ENCODE measurements at regions not wholly inside any gene's neighbourhood (a gene's known extent, or its start where the extent isn't known, plus 50 kb on each side); places are given as distances from the start of the nearest gene placed in this dataset.
"Not testable (repeated sequence)": the region's sequence is repeated elsewhere in the genome, so short reads cannot be mapped to it uniquely, and the experiment has no call there.

DNA sequence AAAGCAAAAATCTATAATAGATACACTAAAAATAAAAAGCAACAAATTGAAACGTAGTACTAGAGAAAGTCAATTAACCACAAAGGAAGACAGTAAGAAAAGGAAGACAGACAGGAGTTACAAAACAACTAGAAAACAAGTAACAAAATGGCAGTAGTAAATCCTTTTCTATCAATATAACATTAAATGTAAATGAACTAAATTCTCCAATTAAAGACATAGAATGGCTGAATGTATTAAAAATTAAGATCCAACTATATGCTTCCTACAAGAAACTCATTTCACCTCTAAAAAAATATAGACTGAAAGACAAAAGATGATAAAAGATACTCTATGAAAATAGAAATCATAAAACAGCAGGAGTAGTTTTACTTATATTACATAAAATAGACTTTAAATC lies 79.1 kb downstream of the CTH start:
- H3K36me3 ChIP-seq (ENCODE audit: control insufficient read depth, insufficient read depth, low read length), result no peaks in the 10 kb centered on the region
- H3K4me3 ChIP-seq (ENCODE audit: low read depth, low read length), result no peak overlapping the region
- H3K4me1 ChIP-seq (ENCODE audit: control insufficient read depth, insufficient read depth, low read length), result no peaks in the 10 kb centered on the region

DNA sequence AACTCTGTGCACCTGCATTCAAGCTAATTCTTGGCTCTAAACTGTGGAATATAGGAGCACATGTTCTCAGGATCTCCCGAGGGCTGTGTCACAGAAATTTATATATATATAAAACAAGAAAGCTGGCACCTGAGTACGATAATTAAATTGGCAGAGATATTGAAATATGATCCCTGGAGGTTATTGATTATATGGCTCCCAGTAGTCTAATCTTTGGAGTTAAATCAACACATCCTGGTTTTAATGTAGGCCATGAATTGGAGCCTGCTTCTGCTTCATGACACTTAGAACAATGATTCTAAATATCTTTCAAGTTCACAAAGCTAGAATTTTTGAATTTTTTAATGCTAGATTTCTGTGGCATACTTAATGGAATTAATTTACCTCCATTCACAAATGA lies 84.3 kb downstream of the CTH start:
- Histone ChIP-seq H3K4me1 (ENCODE audit: control insufficient read depth, insufficient read depth, low read length) (no peaks in the 10 kb centered on the region), H3K36me3 (ENCODE audit: control insufficient read depth, insufficient read depth, low read length) (no peaks in the 10 kb centered on the region), H3K9me3 (ENCODE audit: control insufficient read depth, insufficient read depth, low read length) (no peaks in the 10 kb centered on the region)

More for the DNA sequence above, 79.1 kb downstream of the CTH start:
- H3K9me3 ChIP-seq (ENCODE audit: control insufficient read depth, insufficient read depth, low read length), result no peaks in the 10 kb centered on the region
- no peaks in the 10 kb centered on the region for H3K27me3 ChIP-seq (ENCODE audit: control insufficient read depth, insufficient read depth, low read length)
- no peak overlapping the region for H3K27ac ChIP-seq (ENCODE audit: low read depth, low read length)
- H3K9ac ChIP-seq (ENCODE audit: low read depth, low read length), result no peak overlapping the region

DNA sequence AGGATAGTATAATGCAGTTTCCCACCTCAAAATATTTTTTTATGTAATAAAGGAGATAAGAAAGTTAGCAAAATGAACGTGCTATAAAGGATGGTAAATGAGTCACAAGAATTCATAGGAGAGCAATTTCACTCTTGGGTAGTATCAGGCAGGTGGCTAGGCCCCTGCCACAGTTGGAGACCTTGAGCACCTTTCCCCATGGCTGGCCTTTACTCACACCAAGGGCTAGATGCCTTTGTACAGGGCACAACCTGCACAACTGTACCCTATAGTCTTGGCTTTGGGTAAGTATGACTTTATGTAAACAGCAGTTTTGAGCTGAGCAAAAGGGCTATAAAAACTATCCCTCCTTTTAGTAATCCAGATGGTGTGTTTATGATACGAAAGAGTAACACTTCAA lies 85.1 kb downstream of the CTH start:
- Histone ChIP-seq H3K27ac (ENCODE audit: low read depth, low read length) (no peak overlapping the region), H3K27me3 (ENCODE audit: control insufficient read depth, insufficient read depth, low read length) (no peaks in the 10 kb centered on the region)

More for the DNA sequence above, 84.3 kb downstream of the CTH start:
- no peak overlapping the region for H3K27ac ChIP-seq (ENCODE audit: low read depth, low read length)
- H3K4me3 ChIP-seq (ENCODE audit: low read depth, low read length), result no peak overlapping the region
- no peak overlapping the region for H3K9ac ChIP-seq (ENCODE audit: low read depth, low read length)
- no peaks in the 10 kb centered on the region for H3K27me3 ChIP-seq (ENCODE audit: control insufficient read depth, insufficient read depth, low read length)

DNA sequence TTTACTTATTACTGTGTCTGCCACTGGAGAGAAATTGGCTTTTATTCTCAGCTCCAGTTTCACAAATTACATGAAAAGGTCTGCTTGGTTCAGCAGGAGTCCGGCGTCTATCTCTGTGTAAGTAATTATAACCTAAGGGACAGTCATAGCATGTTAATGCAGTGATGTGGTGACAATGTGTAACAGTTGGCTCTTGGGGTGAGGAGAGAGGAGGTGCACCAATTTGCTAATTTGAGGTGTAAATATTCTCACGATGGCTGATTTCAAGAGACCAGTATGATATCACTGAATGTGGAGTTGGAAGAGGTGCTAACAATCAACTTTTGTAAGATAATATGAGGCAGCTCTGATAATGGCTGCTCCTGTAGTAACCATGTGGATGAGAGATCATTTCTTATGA lies 86.1 kb downstream of the CTH start:
- Histone ChIP-seq H3K9ac (ENCODE audit: low read depth, low read length) (no peak overlapping the region), H3K27ac (ENCODE audit: low read depth, low read length) (no peak overlapping the region), H3K4me1 (ENCODE audit: control insufficient read depth, insufficient read depth, low read length) (no peaks in the 10 kb centered on the region), H3K36me3 (ENCODE audit: control insufficient read depth, insufficient read depth, low read length) (no peaks in the 10 kb centered on the region), H3K27me3 (ENCODE audit: control insufficient read depth, insufficient read depth, low read length) (no peaks in the 10 kb centered on the region), H3K4me3 (ENCODE audit: low read depth, low read length) (no peak overlapping the region), H3K9me3 (ENCODE audit: control insufficient read depth, insufficient read depth, low read length) (no peaks in the 10 kb centered on the region)

More for the DNA sequence above, 85.1 kb downstream of the CTH start:
- Histone ChIP-seq H3K9ac (ENCODE audit: low read depth, low read length) (no peak overlapping the region), H3K4me3 (ENCODE audit: low read depth, low read length) (no peak overlapping the region), H3K4me1 (ENCODE audit: control insufficient read depth, insufficient read depth, low read length) (no peaks in the 10 kb centered on the region), H3K36me3 (ENCODE audit: control insufficient read depth, insufficient read depth, low read length) (no peaks in the 10 kb centered on the region), H3K9me3 (ENCODE audit: control insufficient read depth, insufficient read depth, low read length) (no peaks in the 10 kb centered on the region)

DNA sequence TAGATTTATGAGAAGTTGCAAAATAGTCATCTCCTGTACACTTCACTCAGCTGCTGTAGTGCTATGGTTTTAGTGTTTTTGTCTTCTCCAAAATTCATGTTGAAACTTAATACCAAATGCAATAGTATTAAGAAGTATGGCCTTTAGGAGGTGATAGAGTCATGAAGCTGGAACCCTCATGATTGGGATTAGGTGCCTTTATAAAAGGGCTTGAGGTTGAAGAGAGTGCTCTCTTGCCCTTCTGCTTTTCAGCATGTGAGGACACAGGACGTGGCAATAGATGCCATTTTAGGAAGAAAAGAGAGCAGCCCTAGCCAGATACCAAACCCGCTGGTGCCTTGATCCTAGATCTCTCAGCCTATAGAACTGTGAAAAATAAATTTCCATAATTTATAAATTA lies 87.6 kb downstream of the CTH start:
- H3K27ac ChIP-seq (ENCODE audit: low read depth, low read length), result no peak overlapping the region
- no peaks in the 10 kb centered on the region for H3K4me1 ChIP-seq (ENCODE audit: control insufficient read depth, insufficient read depth, low read length)
- H3K9me3 ChIP-seq (ENCODE audit: control insufficient read depth, insufficient read depth, low read length), result no peaks in the 10 kb centered on the region
- H3K9ac ChIP-seq (ENCODE audit: low read depth, low read length), result no peak overlapping the region
- no peaks in the 10 kb centered on the region for H3K36me3 ChIP-seq (ENCODE audit: control insufficient read depth, insufficient read depth, low read length)
- H3K4me3 ChIP-seq (ENCODE audit: low read depth, low read length), result no peak overlapping the region
- no peaks in the 10 kb centered on the region for H3K27me3 ChIP-seq (ENCODE audit: control insufficient read depth, insufficient read depth, low read length)

DNA sequence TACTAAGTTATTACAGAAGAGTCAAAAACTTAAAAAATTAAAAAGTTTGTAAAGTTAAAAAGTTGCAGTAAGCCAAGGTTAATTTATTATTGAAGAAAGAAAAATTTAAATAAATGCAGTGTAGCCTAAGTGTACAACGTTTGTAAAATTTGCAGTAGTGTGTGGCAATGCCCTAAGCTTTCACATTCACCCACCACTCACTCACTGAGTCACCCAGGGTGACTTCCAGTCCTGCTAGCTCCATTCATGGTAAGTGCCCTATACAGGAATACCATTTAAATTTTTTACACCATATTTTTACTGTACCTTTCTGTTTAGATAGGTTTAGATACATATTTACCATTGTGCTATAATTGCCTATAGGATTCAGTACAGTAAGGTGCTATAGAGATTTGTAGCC lies 88.6 kb downstream of the CTH start:
- Histone ChIP-seq H3K27me3 (ENCODE audit: control insufficient read depth, insufficient read depth, low read length) (no peaks in the 10 kb centered on the region), H3K9me3 (ENCODE audit: control insufficient read depth, insufficient read depth, low read length) (no peaks in the 10 kb centered on the region), H3K27ac (ENCODE audit: low read depth, low read length) (no peak overlapping the region), H3K4me3 (ENCODE audit: low read depth, low read length) (no peak overlapping the region), H3K9ac (ENCODE audit: low read depth, low read length) (no peak overlapping the region), H3K36me3 (ENCODE audit: control insufficient read depth, insufficient read depth, low read length) (no peaks in the 10 kb centered on the region), H3K4me1 (ENCODE audit: control insufficient read depth, insufficient read depth, low read length) (no peaks in the 10 kb centered on the region)

DNA sequence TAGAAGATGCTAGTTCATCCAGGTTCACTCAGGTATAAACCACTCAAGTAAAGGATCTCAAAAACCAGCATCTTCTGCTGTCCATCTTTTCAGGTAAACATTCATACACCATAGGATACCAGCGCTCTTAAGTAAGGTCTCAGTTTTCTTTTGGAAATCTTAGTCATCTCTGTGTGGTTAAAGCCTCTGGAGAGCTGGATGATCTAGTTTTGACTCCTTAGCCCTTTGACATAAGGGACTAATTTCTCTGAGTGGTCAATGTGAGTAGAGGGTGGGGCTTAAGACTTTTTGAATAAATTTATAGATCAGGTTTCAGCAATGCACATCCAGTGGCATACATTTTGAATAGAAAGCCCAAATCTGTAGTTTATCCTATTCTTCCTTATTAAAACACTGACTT lies 92.3 kb downstream of the CTH start:
- H3K36me3 ChIP-seq (ENCODE audit: control insufficient read depth, insufficient read depth, low read length), result no peaks in the 10 kb centered on the region
- no peaks in the 10 kb centered on the region for H3K4me1 ChIP-seq (ENCODE audit: control insufficient read depth, insufficient read depth, low read length)
- no peaks in the 10 kb centered on the region for H3K27me3 ChIP-seq (ENCODE audit: control insufficient read depth, insufficient read depth, low read length)
- H3K9ac ChIP-seq (ENCODE audit: low read depth, low read length), result no peak overlapping the region
- no peak overlapping the region for H3K4me3 ChIP-seq (ENCODE audit: low read depth, low read length)
- no peak overlapping the region for H3K27ac ChIP-seq (ENCODE audit: low read depth, low read length)
- H3K9me3 ChIP-seq (ENCODE audit: control insufficient read depth, insufficient read depth, low read length), result no peaks in the 10 kb centered on the region

DNA sequence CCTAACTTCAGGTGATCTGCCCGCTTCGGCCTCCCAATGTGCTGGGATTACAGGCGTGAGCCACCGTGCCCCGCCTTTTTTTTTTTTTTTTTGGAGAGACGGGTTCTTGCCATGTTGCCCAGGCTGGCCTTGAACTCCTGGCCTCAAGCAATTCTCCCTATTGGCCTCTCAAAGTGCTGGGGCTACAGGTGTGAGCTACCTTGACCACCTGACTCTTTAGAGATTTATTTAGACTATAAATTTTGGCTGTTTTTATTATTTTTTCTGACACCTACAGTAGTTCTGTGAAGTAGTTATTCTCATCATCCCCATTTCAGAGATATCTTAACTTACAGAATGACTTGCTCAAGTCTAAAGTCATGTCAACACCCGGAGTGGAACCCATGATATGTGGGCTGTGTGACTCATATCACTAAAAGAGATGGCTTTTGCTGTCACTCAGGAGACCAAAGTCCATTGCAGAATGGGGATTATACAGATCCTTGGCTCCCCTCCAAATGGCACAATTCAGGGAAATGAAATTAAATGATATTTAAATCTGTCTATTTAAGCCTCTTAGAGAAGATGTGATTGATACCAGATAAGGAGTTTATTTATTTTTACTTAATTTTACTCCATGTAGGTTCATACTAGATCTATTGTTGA lies 93.2 kb downstream of the CTH start:
- Histone ChIP-seq H3K27me3 (ENCODE audit: control insufficient read depth, insufficient read depth, low read length) (no peaks in the 10 kb centered on the region), H3K4me1 (ENCODE audit: control insufficient read depth, insufficient read depth, low read length) (no peaks in the 10 kb centered on the region), H3K27ac (ENCODE audit: low read depth, low read length) (no peak overlapping the region), H3K9ac (ENCODE audit: low read depth, low read length) (no peak overlapping the region), H3K9me3 (ENCODE audit: control insufficient read depth, insufficient read depth, low read length) (no peaks in the 10 kb centered on the region), H3K4me3 (ENCODE audit: low read depth, low read length) (no peak overlapping the region), H3K36me3 (ENCODE audit: control insufficient read depth, insufficient read depth, low read length) (no peaks in the 10 kb centered on the region)

DNA sequence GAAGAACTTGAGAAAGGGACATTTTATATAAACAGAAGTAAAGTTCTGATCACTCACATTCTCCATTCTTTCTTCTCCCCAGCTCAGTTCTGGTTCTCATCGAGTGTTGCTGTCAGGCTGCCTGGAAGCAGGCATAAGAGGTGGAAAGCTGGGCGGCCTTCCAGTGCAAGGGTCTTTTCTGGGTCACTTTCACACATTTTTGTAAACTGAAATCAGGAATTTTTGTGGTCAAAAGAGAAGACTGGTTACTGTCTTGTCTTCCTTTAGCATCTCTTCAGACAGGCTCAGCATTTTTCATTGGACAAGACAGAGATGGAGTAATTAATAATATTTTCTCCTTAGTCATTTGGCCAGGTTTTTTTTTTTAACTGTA lies 93.7 kb downstream of the CTH start:
- no peak overlapping the region for H3K9ac ChIP-seq (ENCODE audit: low read depth, low read length)
- no peaks in the 10 kb centered on the region for H3K27me3 ChIP-seq (ENCODE audit: control insufficient read depth, insufficient read depth, low read length)
- H3K4me3 ChIP-seq (ENCODE audit: low read depth, low read length), result no peak overlapping the region
- H3K4me1 ChIP-seq (ENCODE audit: control insufficient read depth, insufficient read depth, low read length), result no peaks in the 10 kb centered on the region
- H3K36me3 ChIP-seq (ENCODE audit: control insufficient read depth, insufficient read depth, low read length), result no peaks in the 10 kb centered on the region
- no peak overlapping the region for H3K27ac ChIP-seq (ENCODE audit: low read depth, low read length)
- no peaks in the 10 kb centered on the region for H3K9me3 ChIP-seq (ENCODE audit: control insufficient read depth, insufficient read depth, low read length)

DNA sequence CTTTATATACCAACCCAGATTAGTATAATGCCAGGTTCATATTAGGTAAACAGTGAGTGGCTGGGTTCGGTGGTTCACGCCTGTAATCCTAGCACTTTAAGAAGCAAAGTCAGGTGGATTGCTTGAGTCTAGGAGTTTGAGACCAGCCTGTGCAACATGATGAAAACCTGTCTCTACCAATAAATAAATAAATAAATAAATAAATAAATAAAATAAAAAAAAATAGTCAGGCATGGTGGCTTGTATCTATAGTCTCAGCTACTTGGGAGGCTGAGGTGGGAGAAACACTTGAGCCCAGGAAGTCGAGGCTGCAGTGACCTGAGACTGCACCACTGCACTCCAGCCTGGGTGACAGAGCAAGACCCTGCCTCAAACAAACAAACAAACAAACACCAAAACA lies 96.9 kb downstream of the CTH start:
- not testable (repeated sequence) for H3K4me3 ChIP-seq (ENCODE audit: low read depth, low read length); H3K9me3 ChIP-seq (ENCODE audit: control insufficient read depth, insufficient read depth, low read length); H3K27ac ChIP-seq (ENCODE audit: low read depth, low read length); H3K36me3 ChIP-seq (ENCODE audit: control insufficient read depth, insufficient read depth, low read length); H3K27me3 ChIP-seq (ENCODE audit: control insufficient read depth, insufficient read depth, low read length); H3K9ac ChIP-seq (ENCODE audit: low read depth, low read length); H3K4me1 ChIP-seq (ENCODE audit: control insufficient read depth, insufficient read depth, low read length)

DNA sequence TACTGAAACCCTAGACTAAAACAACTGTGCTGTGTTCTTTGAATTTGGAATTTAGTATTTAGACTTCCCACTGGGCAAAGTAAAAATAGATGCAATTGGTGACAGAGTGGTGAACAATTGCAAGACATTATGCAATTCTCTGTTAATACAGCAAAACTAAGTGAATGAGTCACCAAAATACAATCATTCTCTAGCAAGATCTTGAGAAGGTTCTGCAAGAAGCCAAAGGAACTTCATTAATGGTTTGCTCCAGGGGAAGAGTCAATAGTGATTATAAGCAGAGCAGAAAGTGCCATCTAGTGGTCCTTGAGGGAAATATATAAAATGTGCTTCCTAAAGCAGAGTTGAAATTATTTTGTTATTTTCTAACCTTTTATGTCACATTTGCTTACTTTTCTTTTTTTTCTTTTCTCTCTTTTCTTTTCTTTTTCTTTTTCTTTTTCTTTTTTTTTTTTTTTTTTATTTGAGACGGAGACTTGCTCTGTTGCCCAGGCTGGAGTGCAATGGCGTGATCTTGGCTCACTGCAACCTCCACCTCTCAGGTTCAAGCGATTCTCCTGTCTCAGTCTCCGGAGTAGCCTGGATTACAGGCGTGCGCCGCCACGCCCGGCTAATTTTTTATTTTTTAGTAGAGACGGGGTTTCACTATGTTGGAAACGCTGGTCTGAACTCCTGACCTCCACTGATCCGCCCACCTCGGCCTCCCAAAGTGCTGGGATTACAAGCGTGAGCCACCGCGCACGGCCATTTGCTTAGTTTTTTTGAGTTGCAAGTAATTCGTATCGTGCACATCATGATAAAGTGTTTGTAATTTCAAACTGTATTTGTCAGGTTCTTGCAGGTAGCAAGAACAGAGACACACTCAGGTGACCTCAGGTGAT lies 99.2 kb downstream of the CTH start:
- Histone ChIP-seq H3K36me3 (ENCODE audit: control insufficient read depth, insufficient read depth, low read length) (no peaks in the 10 kb centered on the region), H3K4me3 (ENCODE audit: low read depth, low read length) (no peak overlapping the region), H3K9me3 (ENCODE audit: control insufficient read depth, insufficient read depth, low read length) (no peaks in the 10 kb centered on the region), H3K4me1 (ENCODE audit: control insufficient read depth, insufficient read depth, low read length) (no peaks in the 10 kb centered on the region), H3K27me3 (ENCODE audit: control insufficient read depth, insufficient read depth, low read length) (no peaks in the 10 kb centered on the region), H3K27ac (ENCODE audit: low read depth, low read length) (no peak overlapping the region), H3K9ac (ENCODE audit: low read depth, low read length) (no peak overlapping the region)
